ENCODE measurements at regions not wholly inside any gene's neighbourhood (a gene's known extent, or its start where the extent isn't known, plus 50 kb on each side); places are given as distances from the start of the nearest gene placed in this dataset.

GRCh38 chr9:16320338-16320902 lies 550.0 kb downstream of the BNC2 start:
- no peaks in the 10 kb centered on the region for H3K27me3 ChIP-seq
- no peaks in the 10 kb centered on the region for H3K9me2 ChIP-seq (replicated peaks; ENCODE audit: insufficient read depth)
- H3K4me2 ChIP-seq = no peak overlapping the region
- no peaks in the 10 kb centered on the region for H3K79me2 ChIP-seq
- no peaks in the 10 kb centered on the region for H3K9me3 ChIP-seq (ENCODE audit: low read depth)
- no peak overlapping the region for H3K27ac ChIP-seq
- DNase-seq (ENCODE audit: low spot score) = no peak
- 97% methylated on average over 5 of the region's 5 CpGs for WGBS (ENCODE audit: low lambda C conversion rate, missing lambda C conversion rate)
- H4K20me1 ChIP-seq (ENCODE audit: insufficient read depth, poor library complexity, severe bottlenecking) = no peaks in the 10 kb centered on the region
- peaks cover 5% of the 10 kb centered on the region for H3K4me1 ChIP-seq (ENCODE audit: insufficient read depth)
- TF ChIP-seq EZH2phosphoT487 (IDR thresholded peaks at IDR 0.05; ENCODE audit: low read depth, severe bottlenecking, unreplicated experiment) (no peak), EZH2 (IDR thresholded peaks at IDR 0.05; ENCODE audit: borderline replicate concordance) (no peak), CTCF (IDR thresholded peaks at IDR 0.05; ENCODE audit: poor library complexity) (no peak)
- H3K4me3 ChIP-seq = no peak overlapping the region
- H3K36me3 ChIP-seq (replicated peaks; ENCODE audit: insufficient read depth, low read depth) = no peaks in the 10 kb centered on the region
- no peak overlapping the region for H2AFZ ChIP-seq

- Histone ChIP-seq H3K36me3 (replicated peaks; ENCODE audit: insufficient read depth, low read depth) (no peaks in the 10 kb centered on the region), H3K27me3 (no peaks in the 10 kb centered on the region), H3K4me3 (no peak overlapping the region), H3K4me1 (ENCODE audit: insufficient read depth) (no peaks in the 10 kb centered on the region), H3K27ac (no peak overlapping the region), H2AFZ (no peak overlapping the region), H3K79me2 (no peaks in the 10 kb centered on the region), H4K20me1 (ENCODE audit: insufficient read depth, poor library complexity, severe bottlenecking) (no peaks in the 10 kb centered on the region), H3K9me2 (replicated peaks; ENCODE audit: insufficient read depth) (no peaks in the 10 kb centered on the region), H3K4me2 (no peak overlapping the region), H3K9me3 (ENCODE audit: low read depth) (no peaks in the 10 kb centered on the region)
- WGBS (ENCODE audit: low lambda C conversion rate, missing lambda C conversion rate) = 81% methylated on average over 7 of the region's 7 CpGs
- TF ChIP-seq CTCF (IDR thresholded peaks at IDR 0.05; ENCODE audit: poor library complexity) (no peak), EZH2 (IDR thresholded peaks at IDR 0.05; ENCODE audit: borderline replicate concordance) (no peak), EZH2phosphoT487 (IDR thresholded peaks at IDR 0.05; ENCODE audit: low read depth, severe bottlenecking, unreplicated experiment) (no peak)
- no peak for DNase-seq (ENCODE audit: low spot score)
Observed at GRCh38 chr9:16321461-16322119, 548.9 kb downstream of the BNC2 start.

- TF ChIP-seq CTCF (IDR thresholded peaks at IDR 0.05; ENCODE audit: poor library complexity) = no peak
- Histone ChIP-seq H2AFZ (no peak overlapping the region), H4K20me1 (ENCODE audit: insufficient read depth, poor library complexity, severe bottlenecking) (no peaks in the 10 kb centered on the region), H3K4me3 (no peak overlapping the region), H3K79me2 (no peaks in the 10 kb centered on the region), H3K27me3 (no peaks in the 10 kb centered on the region), H3K4me1 (ENCODE audit: insufficient read depth) (no peaks in the 10 kb centered on the region), H3K4me2 (no peak overlapping the region), H3K9me2 (replicated peaks; ENCODE audit: insufficient read depth) (no peaks in the 10 kb centered on the region), H3K9me3 (ENCODE audit: low read depth) (no peaks in the 10 kb centered on the region), H3K27ac (no peak overlapping the region), H3K36me3 (replicated peaks; ENCODE audit: insufficient read depth, low read depth) (no peaks in the 10 kb centered on the region)
- no peak for DNase-seq (ENCODE audit: low spot score)
- 94% methylated on average over 6 of the region's 6 CpGs for WGBS (ENCODE audit: low lambda C conversion rate, missing lambda C conversion rate)
Observed at GRCh38 chr9:16322849-16323248, 547.6 kb downstream of the BNC2 start.
